Common myeloid progenitor, CD34-positive (primary cell): ENCODE measurements at regions not wholly inside any gene's neighbourhood (a gene's known extent, or its start where the extent isn't known, plus 50 kb on each side); places are given as distances from the start of the nearest gene placed in this dataset.
A peak's percentile ranks its signal among the peaks of the same experiment; 100 is the strongest.

Source experiments
- CTCF ChIA-PET: fragments of 350-600 bp; sonication (Branson Sonifier 250); formaldehyde crosslinking; loops from one replicate; lab custom pipeline; 2021; ENCODE audit warnings: antibody characterized with exemption; lab: Charles Lee
- POLR2A ChIA-PET: fragments of 350-600 bp; sonication (Branson Sonifier 250); formaldehyde crosslinking; loops from one replicate; lab custom pipeline; 2021; ENCODE audit warnings: antibody characterized with exemption; lab: Charles Lee
- DNase-seq, 3 donors: peaks; one replicate each; pipeline versions ENCODE4 v3.0.0 to v3.0.0-alpha.2; 2013
- H3K27ac ChIP-seq, 2 experiments: 1 replicate in 1 of 2; 2 replicates in 1 of 2; pipeline ENCODE4 v1.7.0; 2013; ENCODE audit warnings: inconsistent platforms in 2 of 2, low read length in 2 of 2, mild to moderate bottlenecking in 2 of 2, low read depth in 1 of 2, moderate library complexity in 1 of 2; ENCODE audit not compliant: severe bottlenecking in 2 of 2, insufficient read depth in 1 of 2, poor library complexity in 1 of 2
- H3K27me3 ChIP-seq, 5 experiments: replicated peaks in 2 of 5; 1 replicate in 3 of 5; 2 replicates in 2 of 5; pipeline versions ENCODE4 v1.6.1 to v1.7.0; 2013; ENCODE audit warnings: low read length in 4 of 5, mild to moderate bottlenecking in 2 of 5, moderate library complexity in 2 of 5, inconsistent platforms in 1 of 5; ENCODE audit not compliant: insufficient read depth in 5 of 5, control insufficient read depth in 4 of 5
- H3K36me3 ChIP-seq, 4 experiments: 1 replicate in 2 of 4; 2 replicates in 2 of 4; pipeline versions ENCODE4 v1.6.1 to v1.7.0; 2013; ENCODE audit warnings: low read length in 3 of 4, control low read depth in 1 of 4, mild to moderate bottlenecking in 1 of 4; ENCODE audit not compliant: control insufficient read depth in 4 of 4, insufficient read depth in 4 of 4
- H3K4me1 ChIP-seq, 4 experiments: 1 replicate in 3 of 4; 2 replicates in 1 of 4; pipeline versions ENCODE4 v1.6.1 to v1.7.1; 2013; ENCODE audit warnings: low read length in 3 of 4, mild to moderate bottlenecking in 3 of 4, control low read depth in 1 of 4, inconsistent platforms in 1 of 4, moderate library complexity in 1 of 4; ENCODE audit not compliant: control insufficient read depth in 4 of 4, insufficient read depth in 4 of 4; ENCODE audit errors: control extremely low read depth in 1 of 4
- H3K4me3 ChIP-seq, 7 experiments: 1 replicate in 4 of 7; 2 replicates in 3 of 7; pipeline versions ENCODE4 v1.5.1 to v1.7.0; 2013; ENCODE audit warnings: mild to moderate bottlenecking in 7 of 7, low read length in 6 of 7, moderate library complexity in 6 of 7, inconsistent platforms in 2 of 7, low read depth in 2 of 7, control low read depth in 1 of 7; ENCODE audit not compliant: insufficient read depth in 4 of 7, control insufficient read depth in 1 of 7; ENCODE audit errors: extremely low read depth in 1 of 7
- H3K9me3 ChIP-seq, 5 experiments: 1 replicate in 4 of 5; 2 replicates in 1 of 5; pipeline versions ENCODE4 v1.6.1 to v1.7.1; 2013; ENCODE audit warnings: low read length in 4 of 5, mild to moderate bottlenecking in 2 of 5, inconsistent platforms in 1 of 5, low read depth in 1 of 5, moderate library complexity in 1 of 5; ENCODE audit not compliant: control insufficient read depth in 4 of 5, insufficient read depth in 2 of 5; ENCODE audit errors: control extremely low read depth in 1 of 5
- whole genome bisulfite sequencing: methylation state at CpG from one replicate; pipeline ENCODE4 v1.1.5; 2013; ENCODE audit not compliant: insufficient coverage; 5-methylcytosine and 5-hydroxymethylcytosine counted together

DNA sequence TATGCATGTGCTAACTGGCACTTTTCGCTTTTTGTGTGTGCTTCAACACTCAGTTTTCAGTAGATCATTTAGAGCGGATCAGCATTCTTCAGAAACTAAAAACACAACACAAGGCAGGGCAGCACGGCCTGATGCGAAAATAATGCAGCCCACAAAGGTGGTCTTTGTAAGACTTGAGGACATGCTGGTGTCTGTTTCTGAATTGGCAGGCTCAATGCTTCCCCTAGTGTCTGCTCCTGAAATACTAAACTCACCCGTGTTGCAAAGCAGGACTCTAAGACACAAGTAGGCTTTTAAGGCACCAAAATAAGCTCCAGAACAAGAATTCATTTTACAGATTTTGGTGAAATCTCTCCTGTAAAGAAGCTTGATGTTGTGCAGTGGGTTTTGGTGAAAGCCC is 676.5 kb downstream of the TENT5A start:
- peak; percentile 2 to 14 (median 11) for DNase-seq
- Histone ChIP-seq H3K36me3 (no peaks in the 10 kb centered on the region), H3K4me3 (no peak overlapping the region), H3K27me3 (no peaks in the 10 kb centered on the region), H3K9me3 (no peaks in the 10 kb centered on the region), H3K4me1 (no peaks in the 10 kb centered on the region), H3K27ac (no peak overlapping the region)
- 89% methylated on average over 2 of the region's 5 CpGs for WGBS
- CTCF ChIA-PET, result interaction anchor here (0.7 to 1.5 kb wide), 3 partner anchors 11 to 334 kb away, joined by 3 to 4 read pairs (median 3); no protein-coding TSS in a partner anchor
- POLR2A ChIA-PET, result no interaction called here

- H3K36me3 ChIP-seq, result no peaks in the 10 kb centered on the region
- CTCF ChIA-PET, result no interaction called here
- no peak overlapping the region for H3K27ac ChIP-seq
- no peaks in the 10 kb centered on the region for H3K27me3 ChIP-seq
- no peaks in the 10 kb centered on the region for H3K4me1 ChIP-seq
- no peak overlapping the region for H3K4me3 ChIP-seq
- DNase-seq, result no peak
- H3K9me3 ChIP-seq, result no peaks in the 10 kb centered on the region
- POLR2A ChIA-PET, result no interaction called here
Observed at GRCh38 chr6:81073318-81073717, 679.2 kb downstream of the TENT5A start.

- DNase-seq, result no peak
- no peak overlapping the region for H3K4me3 ChIP-seq
- no peaks in the 10 kb centered on the region for H3K4me1 ChIP-seq
- no peaks in the 10 kb centered on the region for H3K36me3 ChIP-seq
- ChIA-PET POLR2A (no interaction called here), CTCF (no interaction called here)
- no peak overlapping the region for H3K27ac ChIP-seq
- H3K27me3 ChIP-seq, result no peaks in the 10 kb centered on the region
- H3K9me3 ChIP-seq, result no peaks in the 10 kb centered on the region
- 100% methylated on average over 1 of the region's 1 CpG for WGBS
Observed at GRCh38 chr6:81071121-81071520, 681.4 kb downstream of the TENT5A start.

DNA sequence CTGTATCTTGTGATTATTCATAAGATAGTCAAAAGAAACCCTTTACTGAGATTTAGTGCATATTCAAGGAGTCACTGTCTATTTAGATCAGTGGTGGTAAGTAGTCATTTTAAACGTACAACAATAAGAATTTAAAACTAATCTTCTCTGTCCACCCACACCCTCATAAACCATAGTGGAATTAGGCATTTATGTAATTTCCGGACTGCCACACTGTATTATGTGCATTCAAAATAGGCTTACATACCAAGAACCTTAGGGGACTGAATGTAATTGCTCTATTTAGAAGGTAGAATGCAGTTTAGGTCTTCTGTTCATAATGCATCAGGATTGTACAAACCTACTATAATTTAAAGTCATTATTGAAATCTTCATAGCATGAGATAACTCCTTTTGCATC is 685.4 kb downstream of the TENT5A start:
- Histone ChIP-seq H3K27me3 (no peaks in the 10 kb centered on the region), H3K9me3 (no peaks in the 10 kb centered on the region), H3K27ac (no peak overlapping the region), H3K4me3 (no peak overlapping the region), H3K36me3 (no peaks in the 10 kb centered on the region), H3K4me1 (no peaks in the 10 kb centered on the region)
- WGBS, result no CpG with 5 or more reads among the region's 2 CpGs
- CTCF ChIA-PET, result no interaction called here
- no peak for DNase-seq
- POLR2A ChIA-PET, result no interaction called here

DNA sequence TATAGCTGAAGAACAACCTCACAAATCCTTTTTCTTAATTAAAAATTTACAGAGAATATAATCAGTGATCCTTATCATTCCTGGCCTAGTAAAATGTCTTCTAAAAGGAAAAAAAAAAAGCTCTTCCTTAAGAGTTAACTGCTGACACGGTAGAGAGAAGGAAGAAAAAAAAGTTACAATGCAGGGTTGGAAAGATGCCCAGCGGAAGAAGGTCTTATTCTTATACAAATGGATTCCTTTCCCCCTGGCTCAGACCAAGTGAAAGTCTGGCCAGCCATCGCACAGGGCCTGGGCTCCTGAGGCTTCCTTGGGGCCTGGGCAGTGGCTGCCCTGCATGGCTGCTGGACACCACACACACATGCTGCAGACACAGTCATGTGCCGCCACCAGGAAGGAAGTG is 688.6 kb downstream of the TENT5A start:
- H3K27me3 ChIP-seq, result no peaks in the 10 kb centered on the region
- no peaks in the 10 kb centered on the region for H3K36me3 ChIP-seq
- POLR2A ChIA-PET, result no interaction called here
- H3K4me1 ChIP-seq, result no peaks in the 10 kb centered on the region
- H3K9me3 ChIP-seq, result no peaks in the 10 kb centered on the region
- H3K4me3 ChIP-seq, result no peak overlapping the region
- no peak overlapping the region for H3K27ac ChIP-seq
- CTCF ChIA-PET, result interaction anchor here (1.2 to 1.3 kb wide), 2 partner anchors 11 to 12 kb away, joined by 3 read pairs; no protein-coding TSS in a partner anchor
- DNase-seq, result no peak
- 100% methylated on average over 2 of the region's 4 CpGs for WGBS

GRCh38 chr6:81054036-81054435 is 698.4 kb downstream of the TENT5A start:
- Histone ChIP-seq H3K4me1 (no peaks in the 10 kb centered on the region), H3K4me3 (no peak overlapping the region), H3K36me3 (no peaks in the 10 kb centered on the region), H3K9me3 (no peaks in the 10 kb centered on the region), H3K27me3 (no peaks in the 10 kb centered on the region), H3K27ac (no peak overlapping the region)
- WGBS, result 100% methylated on average over 1 of the region's 2 CpGs
- POLR2A ChIA-PET, result no interaction called here
- CTCF ChIA-PET, result no interaction called here
- DNase-seq, result no peak

DNA sequence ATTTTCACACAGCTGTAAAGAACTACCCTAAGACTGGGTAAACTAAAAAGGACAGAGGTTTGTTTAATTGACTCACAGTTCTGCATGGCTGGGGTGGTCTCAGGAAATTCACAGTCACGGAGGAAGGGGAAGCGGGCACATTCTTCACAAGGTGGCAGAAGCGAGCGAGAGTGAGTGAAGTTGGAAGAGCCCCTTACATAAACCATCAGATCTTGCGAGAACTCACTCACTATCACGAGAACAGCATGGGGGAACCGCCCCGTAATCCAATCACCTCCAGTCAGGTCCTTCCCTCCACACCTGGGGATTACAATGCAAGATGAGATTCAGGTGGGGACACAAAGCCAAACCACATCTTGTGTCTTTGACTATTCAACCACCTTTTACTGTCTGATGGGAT is 700.5 kb downstream of the TENT5A start:
- CTCF ChIA-PET, result no interaction called here
- POLR2A ChIA-PET, result no interaction called here

More for the DNA sequence above, 700.5 kb downstream of the TENT5A start:
- Histone ChIP-seq H3K36me3 (no peaks in the 10 kb centered on the region), H3K27me3 (no peaks in the 10 kb centered on the region), H3K27ac (no peak overlapping the region), H3K9me3 (no peaks in the 10 kb centered on the region), H3K4me3 (no peak overlapping the region), H3K4me1 (no peaks in the 10 kb centered on the region)
- DNase-seq, result peak in 2 of 3 donors; percentile 1 to 5
- 89% methylated on average over 4 of the region's 8 CpGs for WGBS
